WTC11 (cell line): ENCODE measurements at regions not wholly inside any gene's neighbourhood (a gene's known extent, or its start where the extent isn't known, plus 50 kb on each side); places are given as distances from the start of the nearest gene placed in this dataset.

Source experiments
- ATAC-seq: fragments of 200-7000 bp; cut with Tn5 transposase; 2 replicates; pipeline ENCODE4 v1.10.0; 2021; ENCODE audit warnings: mild to moderate bottlenecking, moderate library complexity
- CTCF ChIA-PET: fragments of 300-600 bp; sonication (Branson Sonifier 250); formaldehyde crosslinking; loops from one replicate; lab custom pipeline; 2021; ENCODE audit warnings: antibody characterized with exemption; lab: Charles Lee
- POLR2A ChIA-PET: fragments of 350-600 bp; sonication (Branson Sonifier 250); formaldehyde crosslinking; loops from one replicate; lab custom pipeline; 2021; ENCODE audit warnings: antibody characterized with exemption; lab: Charles Lee
- DNase-seq: peaks from one replicate; pipeline ENCODE4 v3.0.0; 2021; ENCODE audit warnings: low spot score
- H3K27ac Mint-ChIP-seq: 2 replicates; pipeline ENCODE4 v1.8.0; 2021; ENCODE audit warnings: mixed read lengths
- H3K27me3 Mint-ChIP-seq: 2 replicates; pipeline ENCODE4 v1.8.0; 2021; ENCODE audit warnings: low read depth, mild to moderate bottlenecking, moderate library complexity, mixed read lengths
- H3K36me3 Mint-ChIP-seq: 2 replicates; pipeline ENCODE4 v1.8.0; 2021; ENCODE audit warnings: mixed read lengths
- H3K4me1 Mint-ChIP-seq: 2 replicates; pipeline ENCODE4 v1.8.0; 2022; ENCODE audit warnings: mixed read lengths
- H3K4me3 Mint-ChIP-seq: 2 replicates; pipeline ENCODE4 v1.8.0; 2021; ENCODE audit warnings: mild to moderate bottlenecking, moderate library complexity, mixed read lengths
- H3K9me3 Mint-ChIP-seq: 2 replicates; pipeline ENCODE4 v1.8.0; 2021; ENCODE audit warnings: mixed read lengths
- ARID4B ChIP-seq: sonication (generic); formaldehyde crosslinking; IDR thresholded peaks from 2 replicates; pipeline ENCODE4 v1.8.0; 2023; ENCODE audit warnings: missing genetic modification reagents, mild to moderate bottlenecking, borderline replicate concordance
- ATF1 ChIP-seq: sonication (generic); formaldehyde crosslinking; IDR thresholded peaks from 2 replicates; pipeline ENCODE4 v1.8.1; 2023; ENCODE audit warnings: mild to moderate bottlenecking, moderate library complexity, missing genetic modification reagents
- ATF3 ChIP-seq: sonication (generic); formaldehyde crosslinking; conservative IDR thresholded peaks from 2 replicates; pipeline ENCODE4 v1.8.1; 2022; ENCODE audit warnings: mild to moderate bottlenecking, missing genetic modification reagents
- ESRRA ChIP-seq: sonication (generic); formaldehyde crosslinking; IDR thresholded peaks from 2 replicates; pipeline ENCODE4 v1.8.1; 2022; ENCODE audit warnings: mild to moderate bottlenecking, missing genetic modification reagents, borderline replicate concordance
- FOXK1 ChIP-seq: sonication (generic); formaldehyde crosslinking; IDR thresholded peaks from 2 replicates; pipeline ENCODE4 v1.8.0; 2022; ENCODE audit warnings: mild to moderate bottlenecking, moderate library complexity, missing genetic modification reagents
- GRHL2 ChIP-seq: fragments of 250-450 bp; sonication (Bioruptor Pico); IDR thresholded peaks from 2 replicates; pipeline ENCODE4 v1.8.0; 2022; ENCODE audit warnings: mild to moderate bottlenecking, moderate library complexity; ENCODE audit not compliant: insufficient replicate concordance, severe bottlenecking
- HMGXB4 ChIP-seq: sonication (generic); formaldehyde crosslinking; IDR thresholded peaks from 2 replicates; pipeline ENCODE4 v1.8.1; 2023; ENCODE audit warnings: mild to moderate bottlenecking, moderate library complexity, missing genetic modification reagents
- NFATC4 ChIP-seq: fragments of 250-450 bp; sonication (Bioruptor Pico); IDR thresholded peaks from 2 replicates; pipeline ENCODE4 v1.9.0; 2021; ENCODE audit warnings: mild to moderate bottlenecking
- NFYB ChIP-seq: sonication (generic); formaldehyde crosslinking; conservative IDR thresholded peaks from 2 replicates; pipeline ENCODE4 v1.8.0; 2022; ENCODE audit warnings: low read depth, missing genetic modification reagents
- NR2C2 ChIP-seq: sonication (generic); formaldehyde crosslinking; IDR thresholded peaks from 2 replicates; pipeline ENCODE4 v1.8.0; 2022; ENCODE audit warnings: mild to moderate bottlenecking, missing genetic modification reagents
- PRRX2 ChIP-seq: fragments of 250-450 bp; sonication (Bioruptor Pico); IDR thresholded peaks from 2 replicates; pipeline ENCODE4 v1.8.0; 2021; ENCODE audit warnings: mild to moderate bottlenecking
- SMAD3 ChIP-seq: sonication (generic); formaldehyde crosslinking; IDR thresholded peaks from 2 replicates; pipeline ENCODE4 v1.8.0; 2022; ENCODE audit warnings: missing genetic modification reagents, mild to moderate bottlenecking, borderline replicate concordance
- SMAD4 ChIP-seq: sonication (generic); formaldehyde crosslinking; IDR thresholded peaks from 2 replicates; pipeline ENCODE4 v1.8.0; 2022; ENCODE audit warnings: mild to moderate bottlenecking, missing genetic modification reagents
- SP1 ChIP-seq: sonication (generic); formaldehyde crosslinking; conservative IDR thresholded peaks from 2 replicates; pipeline ENCODE4 v1.8.1; 2022; ENCODE audit warnings: missing genetic modification reagents
- TF ChIP-seq, protein P1 (sequence below): sonication (generic); formaldehyde crosslinking; IDR thresholded peaks from 2 replicates; pipeline ENCODE4 v1.8.1; 2023; ENCODE audit warnings: mild to moderate bottlenecking, missing genetic modification reagents
- TF ChIP-seq, protein P2 (sequence below): sonication (generic); formaldehyde crosslinking; IDR thresholded peaks from 2 replicates; pipeline ENCODE4 v1.8.1; 2022; ENCODE audit warnings: low read depth, missing genetic modification reagents, borderline replicate concordance
- TF ChIP-seq, protein P3 (sequence below): sonication (generic); formaldehyde crosslinking; IDR thresholded peaks from 2 replicates; pipeline ENCODE4 v1.8.0; 2022; ENCODE audit warnings: missing genetic modification reagents

- no peak for ATAC-seq
- ChIA-PET POLR2A (no interaction called here), CTCF (no interaction called here)
- no peak for DNase-seq
- H3K9me3 Mint-ChIP-seq: no peaks in the 10 kb centered on the region
- H3K36me3 Mint-ChIP-seq: no peaks in the 10 kb centered on the region
- H3K27me3 Mint-ChIP-seq: no peaks in the 10 kb centered on the region
- H3K4me1 Mint-ChIP-seq: no peaks in the 10 kb centered on the region
- no peak overlapping the region for H3K4me3 Mint-ChIP-seq
- TF ChIP-seq, protein P1, sequence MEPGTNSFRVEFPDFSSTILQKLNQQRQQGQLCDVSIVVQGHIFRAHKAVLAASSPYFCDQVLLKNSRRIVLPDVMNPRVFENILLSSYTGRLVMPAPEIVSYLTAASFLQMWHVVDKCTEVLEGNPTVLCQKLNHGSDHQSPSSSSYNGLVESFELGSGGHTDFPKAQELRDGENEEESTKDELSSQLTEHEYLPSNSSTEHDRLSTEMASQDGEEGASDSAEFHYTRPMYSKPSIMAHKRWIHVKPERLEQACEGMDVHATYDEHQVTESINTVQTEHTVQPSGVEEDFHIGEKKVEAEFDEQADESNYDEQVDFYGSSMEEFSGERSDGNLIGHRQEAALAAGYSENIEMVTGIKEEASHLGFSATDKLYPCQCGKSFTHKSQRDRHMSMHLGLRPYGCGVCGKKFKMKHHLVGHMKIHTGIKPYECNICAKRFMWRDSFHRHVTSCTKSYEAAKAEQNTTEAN: no peak
- no peak for TF ChIP-seq ATF1
- TF ChIP-seq ESRRA (CRISPR knock-in tag): no peak
- no peak for TF ChIP-seq SMAD4
- no peak for TF ChIP-seq GRHL2 (CRISPR knock-in tag)
- TF ChIP-seq ARID4B (CRISPR knock-in tag): no peak
- TF ChIP-seq HMGXB4 (CRISPR knock-in tag): no peak
- no peak for TF ChIP-seq NFATC4 (CRISPR knock-in tag)
- TF ChIP-seq ATF3: no peak
- no peak for TF ChIP-seq FOXK1 (CRISPR knock-in tag)
- no peak for TF ChIP-seq NFYB (CRISPR knock-in tag)
- TF ChIP-seq, protein P2, sequence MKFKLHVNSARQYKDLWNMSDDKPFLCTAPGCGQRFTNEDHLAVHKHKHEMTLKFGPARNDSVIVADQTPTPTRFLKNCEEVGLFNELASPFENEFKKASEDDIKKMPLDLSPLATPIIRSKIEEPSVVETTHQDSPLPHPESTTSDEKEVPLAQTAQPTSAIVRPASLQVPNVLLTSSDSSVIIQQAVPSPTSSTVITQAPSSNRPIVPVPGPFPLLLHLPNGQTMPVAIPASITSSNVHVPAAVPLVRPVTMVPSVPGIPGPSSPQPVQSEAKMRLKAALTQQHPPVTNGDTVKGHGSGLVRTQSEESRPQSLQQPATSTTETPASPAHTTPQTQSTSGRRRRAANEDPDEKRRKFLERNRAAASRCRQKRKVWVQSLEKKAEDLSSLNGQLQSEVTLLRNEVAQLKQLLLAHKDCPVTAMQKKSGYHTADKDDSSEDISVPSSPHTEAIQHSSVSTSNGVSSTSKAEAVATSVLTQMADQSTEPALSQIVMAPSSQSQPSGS (CRISPR knock-in tag): no peak
- no peak for TF ChIP-seq NR2C2 (CRISPR knock-in tag)
- TF ChIP-seq, protein P3, sequence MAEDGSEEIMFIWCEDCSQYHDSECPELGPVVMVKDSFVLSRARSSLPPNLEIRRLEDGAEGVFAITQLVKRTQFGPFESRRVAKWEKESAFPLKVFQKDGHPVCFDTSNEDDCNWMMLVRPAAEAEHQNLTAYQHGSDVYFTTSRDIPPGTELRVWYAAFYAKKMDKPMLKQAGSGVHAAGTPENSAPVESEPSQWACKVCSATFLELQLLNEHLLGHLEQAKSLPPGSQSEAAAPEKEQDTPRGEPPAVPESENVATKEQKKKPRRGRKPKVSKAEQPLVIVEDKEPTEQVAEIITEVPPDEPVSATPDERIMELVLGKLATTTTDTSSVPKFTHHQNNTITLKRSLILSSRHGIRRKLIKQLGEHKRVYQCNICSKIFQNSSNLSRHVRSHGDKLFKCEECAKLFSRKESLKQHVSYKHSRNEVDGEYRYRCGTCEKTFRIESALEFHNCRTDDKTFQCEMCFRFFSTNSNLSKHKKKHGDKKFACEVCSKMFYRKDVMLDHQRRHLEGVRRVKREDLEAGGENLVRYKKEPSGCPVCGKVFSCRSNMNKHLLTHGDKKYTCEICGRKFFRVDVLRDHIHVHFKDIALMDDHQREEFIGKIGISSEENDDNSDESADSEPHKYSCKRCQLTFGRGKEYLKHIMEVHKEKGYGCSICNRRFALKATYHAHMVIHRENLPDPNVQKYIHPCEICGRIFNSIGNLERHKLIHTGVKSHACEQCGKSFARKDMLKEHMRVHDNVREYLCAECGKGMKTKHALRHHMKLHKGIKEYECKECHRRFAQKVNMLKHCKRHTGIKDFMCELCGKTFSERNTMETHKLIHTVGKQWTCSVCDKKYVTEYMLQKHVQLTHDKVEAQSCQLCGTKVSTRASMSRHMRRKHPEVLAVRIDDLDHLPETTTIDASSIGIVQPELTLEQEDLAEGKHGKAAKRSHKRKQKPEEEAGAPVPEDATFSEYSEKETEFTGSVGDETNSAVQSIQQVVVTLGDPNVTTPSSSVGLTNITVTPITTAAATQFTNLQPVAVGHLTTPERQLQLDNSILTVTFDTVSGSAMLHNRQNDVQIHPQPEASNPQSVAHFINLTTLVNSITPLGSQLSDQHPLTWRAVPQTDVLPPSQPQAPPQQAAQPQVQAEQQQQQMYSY: no peak
- no peak for TF ChIP-seq SP1
- TF ChIP-seq SMAD3 (CRISPR knock-in tag): no peak
- TF ChIP-seq PRRX2 (CRISPR knock-in tag): no peak
- H3K27ac Mint-ChIP-seq: no peak overlapping the region
These were observed 1043.0 kb upstream of the CDH18 start for GRCh38 chr5:21030981-21031380.
